Spleen (tissue), 11 donors: ENCODE measurements at regions not wholly inside any gene's neighbourhood (a gene's known extent, or its start where the extent isn't known, plus 50 kb on each side); places are given as distances from the start of the nearest gene placed in this dataset.

Experiments used
- DNase-seq: peaks from one replicate; pipeline ENCODE4 v3.0.0-alpha.2; 2020
- H3K27ac ChIP-seq, 8 donors: fragments of 200-600 bp; sonication (generic) in 7 of 8; 1 replicate in 4 of 8; 2 replicates in 4 of 8; pipeline versions ENCODE4 v1.5.0 to v1.8.0; 2016 to 2021; ENCODE audit warnings: inconsistent platforms in 4 of 8, mild to moderate bottlenecking in 4 of 8, moderate library complexity in 1 of 8
- H3K27me3 ChIP-seq, 7 donors: fragments of 200-600 bp; sonication (generic) in 6 of 7; replicated peaks in 1 of 7; 1 replicate in 4 of 7; 2 replicates in 3 of 7; pipeline versions ENCODE4 v1.5.0 to v1.8.0; 2016 to 2021; ENCODE audit warnings: inconsistent platforms in 3 of 7, mild to moderate bottlenecking in 1 of 7
- H3K36me3 ChIP-seq, 6 donors: fragments of 200-600 bp; sonication (generic) in 5 of 6; 1 replicate in 4 of 6; 2 replicates in 2 of 6; pipeline versions ENCODE4 v1.5.0 to v1.8.0; 2016 to 2021; ENCODE audit warnings: inconsistent platforms in 2 of 6
- H3K4me1 ChIP-seq, 6 donors: fragments of 200-600 bp; sonication (generic) in 5 of 6; 1 replicate in 3 of 6; 2 replicates in 3 of 6; pipeline versions ENCODE4 v1.5.0 to v1.8.0; 2016 to 2021; ENCODE audit warnings: inconsistent platforms in 3 of 6
- H3K4me3 ChIP-seq, 8 donors: fragments of 200-600 bp; sonication (generic) in 7 of 8; 1 replicate in 4 of 8; 2 replicates in 4 of 8; pipeline versions ENCODE4 v1.5.0 to v1.8.0; 2016 to 2021; ENCODE audit warnings: inconsistent platforms in 4 of 8, mild to moderate bottlenecking in 4 of 8, moderate library complexity in 2 of 8
- H3K9me3 ChIP-seq, 8 donors: fragments of 200-600 bp; sonication (generic) in 7 of 8; 1 replicate in 4 of 8; 2 replicates in 4 of 8; pipeline versions ENCODE4 v1.5.0 to v1.8.0; 2016 to 2021; ENCODE audit warnings: inconsistent platforms in 4 of 8
- POLR2A ChIP-seq, 3 donors: fragments of 450-650 bp; IDR thresholded peaks; one replicate each; pipeline ENCODE4 v1.5.1; 2017; ENCODE audit warnings: antibody characterized with exemption in 3 of 3, mild to moderate bottlenecking in 1 of 3
- POLR2AphosphoS5 ChIP-seq, 3 donors: sonication (generic); formaldehyde crosslinking; IDR thresholded peaks; one replicate each; pipeline ENCODE4 v1.5.1; 2017; ENCODE audit warnings: antibody characterized with exemption in 3 of 3
- WGBS, 5 donors: extraction: QIAGEN DNeasy Blood & Tissue Kit in 3 of 5; methylation state at CpG; one replicate each; pipeline versions ENCODE4 v1.1.5 to v1.1.7; 2013 to 2018; 5-methylcytosine and 5-hydroxymethylcytosine counted together
- intact Hi-C: fragments of 100-400 bp; cut with DNase I; formaldehyde crosslinking; loops from one replicate; pipeline ENCODE4 v1.15.0; 2023; ENCODE audit warnings: low total_unique reads
- TF ChIP-seq, protein P1 (sequence below), 11 experiments: fragments of 200-600 bp in 7 of 11; fragments of 450-650 bp in 4 of 11; sonication (generic) in 4 of 11; IDR thresholded peaks in 8 of 11; conservative IDR thresholded peaks in 3 of 11; 1 replicate in 7 of 11; 2 replicates in 4 of 11; pipeline versions ENCODE4 v1.4.0 to v1.8.0; 2016 to 2021; ENCODE audit warnings: antibody characterized with exemption in 11 of 11, inconsistent platforms in 4 of 11, mild to moderate bottlenecking in 1 of 11
- donor health status: healthy with polysubstance abuse.
- donor health status: DM: no; HTN: no; CAD: no; lungs with moderate emphysema.
- donor health status: DM: no; HTN: no; CAD: no.
- donor health status: Bipolar disorder and iron deficiency.
- donor health status: healthy.
- donor health status: DM: no; HTN: no; CAD: no.
- donor health status: DM: yes; HTN: yes; CAD: no.

DNA sequence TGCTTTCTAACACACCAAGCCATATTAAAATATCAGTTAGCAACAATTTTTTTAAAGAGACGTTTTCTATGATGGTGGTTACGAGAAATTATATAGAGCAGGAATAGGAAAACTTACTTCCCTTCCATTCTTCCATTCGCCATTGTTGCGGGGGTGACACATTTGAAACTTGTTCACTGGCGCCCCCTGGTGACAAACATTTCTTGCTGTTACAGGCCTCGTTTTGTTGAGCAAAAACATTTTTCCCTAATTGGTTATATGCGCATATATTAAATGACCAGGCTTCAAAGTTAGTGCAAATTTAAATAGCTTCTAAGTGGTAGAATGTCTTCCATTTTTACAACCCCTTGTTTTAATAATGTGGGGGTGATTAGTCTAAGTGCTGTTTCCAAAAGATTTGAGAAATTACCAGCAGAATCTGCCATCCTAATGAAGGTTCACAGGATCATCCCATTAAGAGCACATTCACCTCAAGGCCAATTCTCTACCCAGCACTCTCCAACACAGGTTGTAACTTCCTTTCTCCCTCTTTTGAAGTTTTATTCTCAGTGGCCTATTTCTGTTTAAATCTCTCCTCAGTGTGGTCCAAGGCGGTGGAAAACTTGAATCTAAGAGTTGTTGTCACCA, 1124.7 kb downstream of the FLRT2 start:
- 50 to 56% (median 53%) methylated on average over 8 of the region's 8 CpGs for WGBS, 5 donors
- H3K36me3 ChIP-seq, result no peaks in the 10 kb centered on the region
- H3K4me3 ChIP-seq, result no peak overlapping the region
- TF ChIP-seq, protein P1, sequence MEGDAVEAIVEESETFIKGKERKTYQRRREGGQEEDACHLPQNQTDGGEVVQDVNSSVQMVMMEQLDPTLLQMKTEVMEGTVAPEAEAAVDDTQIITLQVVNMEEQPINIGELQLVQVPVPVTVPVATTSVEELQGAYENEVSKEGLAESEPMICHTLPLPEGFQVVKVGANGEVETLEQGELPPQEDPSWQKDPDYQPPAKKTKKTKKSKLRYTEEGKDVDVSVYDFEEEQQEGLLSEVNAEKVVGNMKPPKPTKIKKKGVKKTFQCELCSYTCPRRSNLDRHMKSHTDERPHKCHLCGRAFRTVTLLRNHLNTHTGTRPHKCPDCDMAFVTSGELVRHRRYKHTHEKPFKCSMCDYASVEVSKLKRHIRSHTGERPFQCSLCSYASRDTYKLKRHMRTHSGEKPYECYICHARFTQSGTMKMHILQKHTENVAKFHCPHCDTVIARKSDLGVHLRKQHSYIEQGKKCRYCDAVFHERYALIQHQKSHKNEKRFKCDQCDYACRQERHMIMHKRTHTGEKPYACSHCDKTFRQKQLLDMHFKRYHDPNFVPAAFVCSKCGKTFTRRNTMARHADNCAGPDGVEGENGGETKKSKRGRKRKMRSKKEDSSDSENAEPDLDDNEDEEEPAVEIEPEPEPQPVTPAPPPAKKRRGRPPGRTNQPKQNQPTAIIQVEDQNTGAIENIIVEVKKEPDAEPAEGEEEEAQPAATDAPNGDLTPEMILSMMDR (IDR thresholded peaks at IDR 0.05 in 8 of 11, conservative IDR thresholded peaks at IDR 0.05 in 3 of 11), result peak in 6 of 11 experiments; percentile 11 to 38 (median 26)
- TF ChIP-seq POLR2A (IDR thresholded peaks at IDR 0.05), result no peak
- intact Hi-C loops, result no loop called here
- no peak overlapping the region for H3K27ac ChIP-seq
- H3K4me1 ChIP-seq, result no peaks in the 10 kb centered on the region
- H3K9me3 ChIP-seq, result peaks cover 0 to 4% (median 0%) of the 10 kb centered on the region in 8 donors
- no peaks in the 10 kb centered on the region for H3K27me3 ChIP-seq
- no peak for DNase-seq

DNA sequence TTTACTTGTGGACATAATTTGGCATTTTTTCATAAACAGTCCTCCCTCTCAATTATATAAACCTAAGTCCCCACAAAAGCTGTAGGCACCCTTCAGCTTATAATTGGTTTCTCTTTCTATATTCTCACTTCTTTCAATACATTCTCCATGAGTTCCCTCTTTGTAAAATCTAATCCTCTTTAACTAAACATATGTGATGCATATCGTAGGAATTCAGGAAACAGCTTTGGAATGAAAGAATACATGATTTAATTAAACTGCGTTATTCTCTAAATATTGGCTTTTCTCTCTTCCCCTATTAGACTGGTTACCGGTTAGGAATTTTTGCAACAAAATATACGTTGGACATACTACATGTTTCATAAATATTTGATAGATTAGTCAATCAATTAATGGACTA, 1122.6 kb downstream of the FLRT2 start:
- WGBS, 5 donors, result 90 to 93% (median 90%) methylated on average over 4 of the region's 4 CpGs
- Histone ChIP-seq H3K27ac (no peak overlapping the region), H3K9me3 (peaks cover 0 to 4% (median under 1%) of the 10 kb centered on the region in 8 donors), H3K36me3 (no peaks in the 10 kb centered on the region), H3K4me3 (no peak overlapping the region), H3K4me1 (no peaks in the 10 kb centered on the region), H3K27me3 (no peaks in the 10 kb centered on the region)
- no peak for TF ChIP-seq POLR2AphosphoS5 (IDR thresholded peaks at IDR 0.05)
- TF ChIP-seq, protein P1 (IDR thresholded peaks at IDR 0.05 in 8 of 11, conservative IDR thresholded peaks at IDR 0.05 in 3 of 11), result no peak
- no peak for TF ChIP-seq POLR2A (IDR thresholded peaks at IDR 0.05)
- intact Hi-C loops, result no loop called here
- DNase-seq, result no peak

DNA sequence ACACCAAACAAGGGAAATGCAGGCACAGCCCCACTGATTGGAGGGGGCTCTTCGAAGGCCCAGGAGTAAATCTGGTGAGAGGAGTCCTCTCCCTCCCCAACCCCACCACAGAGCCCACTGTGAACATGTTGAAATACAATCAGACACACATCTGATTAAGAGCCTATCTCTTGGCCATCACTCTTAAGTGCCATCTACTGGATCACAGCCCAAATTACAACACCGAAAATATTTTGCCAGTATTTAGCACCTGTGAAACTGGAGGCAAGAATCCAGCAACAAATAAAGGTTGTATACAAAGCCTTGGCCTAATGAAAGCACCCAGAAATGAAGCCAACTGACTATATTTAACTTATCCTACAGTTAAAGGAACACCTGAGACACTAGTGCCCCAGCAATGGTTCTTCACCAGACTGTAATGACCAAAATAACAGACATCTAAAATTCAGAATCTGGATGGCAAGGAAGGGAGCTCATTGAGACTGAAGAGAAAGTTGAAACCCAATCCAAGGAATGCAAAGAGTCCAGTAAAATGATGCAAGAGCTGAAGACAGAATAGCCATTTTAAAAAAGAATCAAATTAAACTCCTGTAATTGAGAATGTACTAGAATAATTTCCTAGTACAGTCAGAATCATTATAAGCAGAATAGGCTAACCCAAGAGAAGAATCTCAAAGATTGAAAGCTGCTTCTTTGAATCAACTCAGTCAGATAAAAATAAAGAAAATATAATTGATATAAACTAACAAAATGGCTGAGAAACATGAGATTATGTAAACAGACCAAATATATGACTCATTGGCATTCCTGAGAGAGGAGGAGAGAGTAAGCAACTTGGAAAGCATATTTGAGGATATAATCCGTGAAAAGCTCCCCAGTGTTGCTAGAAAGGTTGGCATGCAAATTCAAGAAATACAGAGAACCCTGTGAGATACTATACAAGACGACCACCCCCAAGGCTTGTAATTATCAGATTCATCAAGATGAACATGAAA, 1117.0 kb downstream of the FLRT2 start:
- Histone ChIP-seq H3K36me3 (no peaks in the 10 kb centered on the region), H3K4me3 (no peak overlapping the region), H3K27ac (no peak overlapping the region), H3K4me1 (no peaks in the 10 kb centered on the region), H3K27me3 (no peaks in the 10 kb centered on the region), H3K9me3 (peaks cover 0 to 20% (median 12%) of the 10 kb centered on the region in 8 donors)
- WGBS, 5 donors, result 70 to 82% (median 74%) methylated on average over 4 of the region's 4 CpGs
- TF ChIP-seq, protein P1 (IDR thresholded peaks at IDR 0.05 in 8 of 11, conservative IDR thresholded peaks at IDR 0.05 in 3 of 11), result no peak
- TF ChIP-seq POLR2A (IDR thresholded peaks at IDR 0.05), result no peak
- TF ChIP-seq POLR2AphosphoS5 (IDR thresholded peaks at IDR 0.05), result no peak
- intact Hi-C loops, result no loop called here
- DNase-seq, result no peak

DNA sequence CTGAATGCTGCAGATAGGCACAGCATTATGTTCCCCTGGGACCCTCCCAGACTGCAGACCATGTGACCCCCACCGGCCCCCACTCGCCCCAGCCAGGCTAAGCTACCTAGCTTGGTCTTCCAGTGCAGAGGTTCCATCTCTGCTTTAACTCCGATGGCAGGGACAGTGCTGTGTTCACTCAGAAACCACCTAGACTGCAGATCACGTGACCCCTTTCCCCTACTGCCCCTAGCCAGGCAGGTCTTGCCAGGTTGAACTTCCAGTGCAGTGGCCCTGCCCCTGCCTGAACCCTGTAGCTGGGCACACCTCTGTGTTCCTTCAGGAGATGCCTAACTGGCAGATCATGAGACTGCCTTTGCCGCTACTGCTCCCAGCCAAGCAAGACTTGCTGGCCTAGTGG, 1116.2 kb downstream of the FLRT2 start:
- H3K27ac ChIP-seq, result no peak overlapping the region
- DNase-seq, result no peak
- 78 to 90% (median 86%) methylated on average over 4 to 5 of the region's 5 CpGs for WGBS, 5 donors
- H3K4me1 ChIP-seq, result no peaks in the 10 kb centered on the region
- TF ChIP-seq POLR2A (IDR thresholded peaks at IDR 0.05) (no peak), POLR2AphosphoS5 (IDR thresholded peaks at IDR 0.05) (no peak)
- TF ChIP-seq, protein P1 (IDR thresholded peaks at IDR 0.05 in 8 of 11, conservative IDR thresholded peaks at IDR 0.05 in 3 of 11), result no peak
- no peaks in the 10 kb centered on the region for H3K27me3 ChIP-seq
- intact Hi-C loops, result no loop called here
- H3K9me3 ChIP-seq, result peaks cover 0 to 20% (median 12%) of the 10 kb centered on the region in 8 donors
- H3K4me3 ChIP-seq, result no peak overlapping the region
- H3K36me3 ChIP-seq, result no peaks in the 10 kb centered on the region
